Myocyte (in vitro differentiated cells): ENCODE measurements at regions not wholly inside any gene's neighbourhood (a gene's known extent, or its start where the extent isn't known, plus 50 kb on each side); places are given as distances from the start of the nearest gene placed in this dataset.
A peak's percentile ranks its signal among the peaks of the same experiment; 100 is the strongest.

Source experiments
- DNase-seq: peaks from one replicate; pipeline ENCODE4 v3.0.0-alpha.2; 2012; ENCODE audit warnings: low read depth

GRCh38 chr17:45709728-45710288, 74.3 kb upstream of the CRHR1 start:
- DNase-seq: no peak

DNA sequence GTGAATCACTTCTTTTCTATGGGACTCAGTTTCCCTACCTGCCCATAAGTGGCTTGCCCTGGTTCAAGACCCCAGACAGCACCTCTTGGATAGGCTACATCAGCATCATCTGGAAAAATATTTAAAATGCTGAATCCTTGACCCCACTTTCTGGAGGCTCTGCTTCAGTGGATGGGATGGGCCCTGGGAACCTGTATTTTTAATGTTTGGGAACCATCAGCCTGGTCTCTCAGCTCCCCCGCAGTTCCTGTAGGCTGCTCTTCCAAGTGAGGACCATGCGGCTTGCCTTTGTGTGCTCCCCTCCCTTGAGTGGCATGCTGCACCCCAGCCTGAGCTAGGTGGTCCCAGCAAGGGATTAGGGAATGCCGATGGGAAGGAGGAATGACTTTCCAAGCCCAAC, 68.3 kb upstream of the CRHR1 start:
- DNase-seq: no peak

- DNase-seq: no peak
Measured at GRCh38 chr17:45718791-45719190, 65.3 kb upstream of the CRHR1 start.

- DNase-seq: peak; percentile 88
Measured at GRCh38 chr17:45719335-45720071, 64.6 kb upstream of the CRHR1 start.

DNA sequence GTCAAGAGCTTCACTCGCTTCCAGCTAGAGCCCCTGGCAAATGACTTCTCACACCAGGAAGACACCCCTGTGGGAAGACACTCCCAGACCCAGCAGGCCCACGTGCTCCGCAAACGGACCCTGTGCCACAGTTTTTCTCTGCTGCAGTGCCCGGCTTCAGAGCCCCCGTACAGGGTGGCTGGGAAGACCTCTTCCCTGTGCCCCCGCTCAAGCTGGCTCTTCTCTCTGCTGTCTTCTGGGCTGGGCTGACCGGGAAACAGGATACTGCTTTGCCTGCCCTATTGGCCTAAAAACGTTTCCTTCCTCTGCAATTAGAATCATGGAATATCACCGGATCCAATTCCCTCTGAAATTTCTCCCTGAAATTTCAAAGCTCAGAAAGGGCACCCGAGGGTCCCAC, 63.7 kb upstream of the CRHR1 start:
- DNase-seq: no peak

- DNase-seq: peak; percentile 65
Measured at GRCh38 chr17:45722161-45722560, 62.0 kb upstream of the CRHR1 start.

DNA sequence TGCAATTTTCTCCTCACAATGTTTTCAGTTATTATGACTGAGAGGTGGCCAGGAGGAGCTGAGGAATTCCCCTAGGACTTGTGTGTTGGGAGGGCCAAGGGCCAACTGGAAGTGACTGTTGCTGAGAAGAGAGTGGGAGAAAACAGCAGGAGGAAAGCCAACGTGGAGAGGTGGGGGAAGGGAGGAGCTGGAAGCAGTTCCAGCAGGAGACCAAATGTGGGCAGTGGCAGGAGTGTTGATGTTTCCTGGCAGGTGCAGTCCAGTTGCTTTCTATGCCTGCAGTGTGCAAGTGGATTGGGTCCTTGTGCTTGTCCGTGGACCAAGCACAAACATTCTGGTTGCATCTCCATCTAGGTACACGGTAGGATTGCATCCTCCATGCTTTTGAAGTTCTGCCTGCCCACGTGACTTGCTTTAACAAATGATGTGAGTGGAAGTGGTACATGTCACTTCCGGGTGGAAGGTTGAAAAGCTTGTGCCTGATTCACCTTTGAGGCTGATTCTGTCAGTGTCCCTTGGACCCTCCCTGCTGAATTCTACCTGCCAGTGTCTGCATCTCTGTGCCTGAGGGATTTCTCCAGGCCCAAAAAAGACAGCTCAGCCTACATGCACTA, 54.7 kb upstream of the CRHR1 start:
- DNase-seq: peak; percentile 76

GRCh38 chr17:45730192-45730591, 53.9 kb upstream of the CRHR1 start:
- DNase-seq: no peak

DNA sequence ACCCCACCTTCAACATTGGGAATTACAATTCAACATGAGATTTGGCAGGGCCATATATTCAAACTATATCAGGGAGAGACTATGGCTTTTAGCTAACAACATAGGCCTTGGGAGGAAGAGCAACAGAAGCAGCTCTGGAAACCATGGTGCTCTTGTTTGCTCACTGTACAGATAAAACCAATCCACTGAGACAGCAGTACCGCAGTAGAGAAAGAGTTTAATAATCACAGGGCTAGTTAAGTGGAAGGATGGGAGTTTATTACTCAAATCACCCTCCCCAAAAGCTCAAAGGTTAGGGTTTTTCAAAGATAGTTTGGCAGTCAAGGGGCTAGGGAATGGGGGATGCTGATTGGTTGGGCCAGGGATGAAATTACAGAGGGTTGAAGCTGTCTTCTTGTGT, 52.7 kb upstream of the CRHR1 start:
- no peak for DNase-seq

DNA sequence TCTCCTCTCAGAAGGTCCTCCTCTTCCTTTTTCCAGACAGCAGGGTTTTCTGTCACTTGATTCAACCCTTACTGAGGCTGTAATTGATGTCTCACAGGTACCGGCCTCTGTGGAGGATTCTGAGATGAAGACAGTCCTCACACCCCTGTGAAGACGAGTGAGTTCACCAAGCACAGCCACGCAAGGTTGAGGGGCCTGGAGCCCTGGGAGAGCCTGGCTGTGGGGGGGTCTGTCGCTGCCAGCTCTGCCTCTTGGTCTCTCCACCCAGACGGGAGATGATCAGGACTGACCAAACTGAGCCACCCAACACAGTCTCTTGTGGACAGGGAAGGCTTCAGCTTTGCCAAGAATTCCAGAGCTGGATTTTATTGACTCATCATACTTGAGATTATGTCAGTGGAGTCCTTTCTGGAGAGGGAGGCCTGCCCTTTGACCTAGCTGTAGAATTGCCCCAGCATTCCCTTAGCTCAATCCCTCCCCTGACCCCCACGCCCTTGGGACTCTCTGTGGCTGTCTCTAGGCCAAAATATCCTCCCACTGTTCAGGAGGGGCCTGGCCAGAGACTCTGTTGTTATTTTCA, 51.1 kb upstream of the CRHR1 start:
- peak; percentile 68 for DNase-seq

DNA sequence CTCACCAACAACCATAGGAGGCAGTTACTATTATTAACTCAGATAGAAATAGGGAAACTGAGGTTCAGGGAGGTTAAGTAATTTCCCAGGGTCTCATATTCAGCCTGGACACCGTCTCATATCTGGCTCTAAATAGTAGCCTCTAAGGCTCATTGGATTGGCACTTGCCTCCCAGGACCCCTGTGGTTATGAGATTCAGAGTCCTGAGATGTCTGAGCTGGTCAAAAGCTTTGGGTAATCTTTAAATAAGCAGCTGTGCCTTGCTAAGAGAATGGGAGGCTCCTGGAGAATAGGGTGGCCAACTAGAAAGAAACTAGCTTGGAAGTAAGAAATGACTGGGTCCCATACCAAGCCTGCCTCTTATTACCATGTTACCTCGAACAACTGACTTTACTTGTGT, 50.3 kb upstream of the CRHR1 start:
- peak; percentile 68 for DNase-seq
